ENCODE measurements at regions not wholly inside any gene's neighbourhood (a gene's known extent, or its start where the extent isn't known, plus 50 kb on each side); places are given as distances from the start of the nearest gene placed in this dataset.

GRCh38 chr2:155825876-155826275 lies 506.6 kb downstream of the NR4A2 start (continued):
- TF ChIP-seq SMARCA4 (IDR thresholded peaks at IDR 0.05) (peak; percentile 31; the same call in 1 of the 2 replicates), HNRNPLL (IDR thresholded peaks at IDR 0.05; ENCODE audit: low read depth, low read length, poor library complexity, severe bottlenecking) (no peak), HDGF (IDR thresholded peaks at IDR 0.05) (no peak), NR2C1 (IDR thresholded peaks at IDR 0.05) (no peak), NR2C1 (tag; IDR thresholded peaks at IDR 0.05) (peak; percentile 59; the same call in 1 of the 2 replicates), ZNF277 (CRISPR knock-in tag; IDR thresholded peaks at IDR 0.05; ENCODE audit: borderline replicate concordance) (no peak), MAFK (IDR thresholded peaks at IDR 0.05; ENCODE audit: low read length) (no peak), ARID1B (IDR thresholded peaks at IDR 0.05) (peak; percentile 64), SRSF1 (IDR thresholded peaks at IDR 0.05; ENCODE audit: low read depth, low read length) (no peak), KAT2B (IDR thresholded peaks at IDR 0.05; ENCODE audit: low read depth, low read length) (no peak), THAP12 (CRISPR knock-in tag; IDR thresholded peaks at IDR 0.05) (no peak), ZNF668 (CRISPR knock-in tag; IDR thresholded peaks at IDR 0.05) (no peak), JUND (IDR thresholded peaks at IDR 0.05; ENCODE audit: borderline replicate concordance, low read depth, low read length) (no peak), JUND (tag; IDR thresholded peaks at IDR 0.05; ENCODE audit: borderline replicate concordance, low read depth, low read length) (no peak), EP300 (IDR thresholded peaks at IDR 0.05; ENCODE audit: low read length) (no peak), POLR3G (IDR thresholded peaks at IDR 0.05; ENCODE audit: extremely low read depth, insufficient read length, insufficient replicate concordance) (no peak), NELFE (IDR thresholded peaks at IDR 0.05; ENCODE audit: insufficient read depth, insufficient read length) (no peak), TEAD4 (IDR thresholded peaks at IDR 0.05; ENCODE audit: low read length) (0 out of 2 replicates have a peak, but pooled peaks have one; percentile 31), TEAD4 (CRISPR knock-in tag; IDR thresholded peaks at IDR 0.05; ENCODE audit: borderline replicate concordance) (no peak), NFXL1 (CRISPR knock-in tag; IDR thresholded peaks at IDR 0.05) (no peak), PHF8 (IDR thresholded peaks at IDR 0.05; ENCODE audit: borderline replicate concordance, low read length) (no peak), CBX1 (IDR thresholded peaks at IDR 0.05; ENCODE audit: low read depth) (no peak), IRF1 (CRISPR knock-in tag; IDR thresholded peaks at IDR 0.05; ENCODE audit: borderline replicate concordance) (no peak), HDAC1 (IDR thresholded peaks at IDR 0.05) (no peak), KDM5B (IDR thresholded peaks at IDR 0.05; ENCODE audit: insufficient replicate concordance, low read depth, low read length) (no peak), CREBBP (IDR thresholded peaks at IDR 0.05; ENCODE audit: low read depth, low read length) (no peak)
- TF ChIP-seq, protein P1, sequence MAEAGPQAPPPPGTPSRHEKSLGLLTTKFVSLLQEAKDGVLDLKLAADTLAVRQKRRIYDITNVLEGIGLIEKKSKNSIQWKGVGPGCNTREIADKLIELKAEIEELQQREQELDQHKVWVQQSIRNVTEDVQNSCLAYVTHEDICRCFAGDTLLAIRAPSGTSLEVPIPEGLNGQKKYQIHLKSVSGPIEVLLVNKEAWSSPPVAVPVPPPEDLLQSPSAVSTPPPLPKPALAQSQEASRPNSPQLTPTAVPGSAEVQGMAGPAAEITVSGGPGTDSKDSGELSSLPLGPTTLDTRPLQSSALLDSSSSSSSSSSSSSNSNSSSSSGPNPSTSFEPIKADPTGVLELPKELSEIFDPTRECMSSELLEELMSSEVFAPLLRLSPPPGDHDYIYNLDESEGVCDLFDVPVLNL (CRISPR knock-in tag; IDR thresholded peaks at IDR 0.05; ENCODE audit: low read depth), result no peak

Measured in K562 (cell line).